Vagina (tissue), 2 donors: ENCODE measurements at regions not wholly inside any gene's neighbourhood (a gene's known extent, or its start where the extent isn't known, plus 50 kb on each side); places are given as distances from the start of the nearest gene placed in this dataset.

Experiments
- POLR2A ChIP-seq, 2 donors: fragments of 450-650 bp; IDR thresholded peaks; one replicate each; pipeline ENCODE4 v1.6.1; 2017; ENCODE audit warnings: antibody characterized with exemption in 2 of 2, mild to moderate bottlenecking in 2 of 2, moderate library complexity in 2 of 2
- TF ChIP-seq, protein P1 (sequence below), 3 experiments: fragments of 450-650 bp in 2 of 3; fragments of 200-600 bp in 1 of 3; sonication (generic) in 1 of 3; IDR thresholded peaks; one replicate each; pipeline ENCODE4 v1.5.1; 2017 to 2019; ENCODE audit warnings: antibody characterized with exemption in 3 of 3, mild to moderate bottlenecking in 2 of 3, moderate library complexity in 2 of 3

DNA sequence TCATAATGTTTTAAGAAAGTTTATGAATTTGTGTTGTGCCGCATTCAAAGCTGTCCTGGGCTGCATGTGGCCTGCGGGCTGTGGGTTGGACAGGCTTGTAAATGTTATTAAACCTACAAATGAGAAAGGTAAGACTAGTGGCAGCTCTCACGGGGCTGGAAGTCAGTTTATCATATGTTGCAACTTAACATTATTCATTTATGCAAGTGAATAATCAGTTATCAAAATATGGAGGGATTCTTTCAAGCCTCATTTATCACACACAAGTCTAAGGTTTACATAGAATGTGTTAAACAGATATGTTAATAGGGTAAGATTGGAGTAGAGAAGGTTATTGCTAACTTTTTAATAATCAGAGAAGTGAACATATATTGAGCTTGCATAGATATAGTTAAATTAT is 442.5 kb upstream of the RGS6 start:
- TF ChIP-seq, protein P1, sequence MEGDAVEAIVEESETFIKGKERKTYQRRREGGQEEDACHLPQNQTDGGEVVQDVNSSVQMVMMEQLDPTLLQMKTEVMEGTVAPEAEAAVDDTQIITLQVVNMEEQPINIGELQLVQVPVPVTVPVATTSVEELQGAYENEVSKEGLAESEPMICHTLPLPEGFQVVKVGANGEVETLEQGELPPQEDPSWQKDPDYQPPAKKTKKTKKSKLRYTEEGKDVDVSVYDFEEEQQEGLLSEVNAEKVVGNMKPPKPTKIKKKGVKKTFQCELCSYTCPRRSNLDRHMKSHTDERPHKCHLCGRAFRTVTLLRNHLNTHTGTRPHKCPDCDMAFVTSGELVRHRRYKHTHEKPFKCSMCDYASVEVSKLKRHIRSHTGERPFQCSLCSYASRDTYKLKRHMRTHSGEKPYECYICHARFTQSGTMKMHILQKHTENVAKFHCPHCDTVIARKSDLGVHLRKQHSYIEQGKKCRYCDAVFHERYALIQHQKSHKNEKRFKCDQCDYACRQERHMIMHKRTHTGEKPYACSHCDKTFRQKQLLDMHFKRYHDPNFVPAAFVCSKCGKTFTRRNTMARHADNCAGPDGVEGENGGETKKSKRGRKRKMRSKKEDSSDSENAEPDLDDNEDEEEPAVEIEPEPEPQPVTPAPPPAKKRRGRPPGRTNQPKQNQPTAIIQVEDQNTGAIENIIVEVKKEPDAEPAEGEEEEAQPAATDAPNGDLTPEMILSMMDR (IDR thresholded peaks at IDR 0.05) = no peak
- TF ChIP-seq POLR2A (IDR thresholded peaks at IDR 0.05) = no peak
